HEK293 (cell line): ENCODE measurements at regions not wholly inside any gene's neighbourhood (a gene's known extent, or its start where the extent isn't known, plus 50 kb on each side); places are given as distances from the start of the nearest gene placed in this dataset.

Experiments
- CTCF ChIA-PET: fragments of 350-600 bp; formaldehyde crosslinking; extraction: SDS; loops from one replicate; lab custom pipeline; 2021; ENCODE audit warnings: antibody characterized with exemption; lab: Yijun Ruan, JAX
- POLR2A ChIA-PET: fragments of 300-600 bp; formaldehyde crosslinking; extraction: SDS; loops from one replicate; lab custom pipeline; 2020; ENCODE audit warnings: antibody characterized with exemption, inconsistent platforms; lab: Yijun Ruan, JAX
- H3K27ac ChIP-seq: fragments of 200-500 bp; sonication (Bioruptor generic); 2 replicates; pipeline ENCODE4 v1.5.1; 2014; ENCODE audit warnings: low read depth, low read length, control low read depth, inconsistent platforms; ENCODE audit errors: extremely low read depth
- H3K36me3 ChIP-seq, 2 experiments: fragments of 200-500 bp in 1 of 2; sonication (Bioruptor generic) in 1 of 2; 1 replicate in 1 of 2; 2 replicates in 1 of 2; pipeline ENCODE4 v1.5.1; 2014 to 2017; ENCODE audit warnings: inconsistent platforms in 2 of 2, low read length in 2 of 2; ENCODE audit not compliant: control insufficient read depth in 2 of 2, insufficient read depth in 1 of 2
- H3K4me1 ChIP-seq: fragments of 200-500 bp; sonication (Bioruptor generic); 2 replicates; pipeline ENCODE4 v1.5.1; 2014; ENCODE audit warnings: mild to moderate bottlenecking, low read length, inconsistent platforms; ENCODE audit not compliant: control insufficient read depth, insufficient read depth
- H3K4me3 ChIP-seq: 2 replicates; pipeline ENCODE4 v1.5.1; 2011; ENCODE audit warnings: low read depth, mild to moderate bottlenecking, control low read depth, low read length, moderate library complexity
- H3K9me3 ChIP-seq: fragments of 200-500 bp; sonication (Bioruptor generic); 2 replicates; pipeline ENCODE4 v1.5.1; 2014; ENCODE audit warnings: low read depth, low read length, inconsistent platforms; ENCODE audit not compliant: control insufficient read depth, insufficient read depth
- ATF2 ChIP-seq: fragments of 450-650 bp; formaldehyde crosslinking; IDR thresholded peaks from 2 replicates; pipeline ENCODE4 v1.5.1; 2016; ENCODE audit warnings: missing biosample characterization, missing genetic modification characterization, low read depth
- FEZF1 ChIP-seq: fragments of 450-650 bp; formaldehyde crosslinking; IDR thresholded peaks from 2 replicates; pipeline ENCODE4 v1.5.1; 2016; ENCODE audit warnings: missing biosample characterization, missing genetic modification characterization
- KLF16 ChIP-seq: fragments of 450-650 bp; formaldehyde crosslinking; IDR thresholded peaks from 2 replicates; pipeline ENCODE4 v1.5.1; 2017; ENCODE audit warnings: missing biosample characterization, missing genetic modification characterization
- KLF17 ChIP-seq: fragments of 450-650 bp; formaldehyde crosslinking; IDR thresholded peaks from 2 replicates; pipeline ENCODE4 v1.5.1; 2016; ENCODE audit warnings: missing biosample characterization, missing genetic modification characterization
- OVOL3 ChIP-seq: fragments of 450-650 bp; formaldehyde crosslinking; IDR thresholded peaks from 2 replicates; pipeline ENCODE4 v1.5.1; 2016; ENCODE audit warnings: missing biosample characterization, missing genetic modification characterization
- SP3 ChIP-seq: fragments of 450-650 bp; formaldehyde crosslinking; IDR thresholded peaks from 2 replicates; pipeline ENCODE4 v1.5.1; 2016; ENCODE audit warnings: missing biosample characterization, missing genetic modification characterization
- SP7 ChIP-seq: fragments of 450-650 bp; formaldehyde crosslinking; IDR thresholded peaks from 2 replicates; pipeline ENCODE4 v1.5.1; 2016; ENCODE audit warnings: missing biosample characterization, missing genetic modification characterization
- ZBTB1 ChIP-seq: fragments of 450-650 bp; formaldehyde crosslinking; IDR thresholded peaks from 2 replicates; pipeline ENCODE4 v1.5.1; 2016; ENCODE audit warnings: missing biosample characterization, missing genetic modification characterization
- ZBTB44 ChIP-seq: fragments of 450-650 bp; IDR thresholded peaks from 2 replicates; pipeline ENCODE4 v1.5.1; 2018; ENCODE audit warnings: missing biosample characterization, mild to moderate bottlenecking, missing genetic modification characterization
- ZNF112 ChIP-seq: fragments of 450-650 bp; formaldehyde crosslinking; IDR thresholded peaks from 2 replicates; pipeline ENCODE4 v1.5.0; 2017; ENCODE audit warnings: missing biosample characterization, missing genetic modification characterization
- ZNF138 ChIP-seq: fragments of 450-650 bp; formaldehyde crosslinking; IDR thresholded peaks from 2 replicates; pipeline ENCODE4 v1.5.1; 2016; ENCODE audit warnings: missing biosample characterization, missing genetic modification characterization, borderline replicate concordance
- ZNF146 ChIP-seq: fragments of 450-650 bp; formaldehyde crosslinking; IDR thresholded peaks from 2 replicates; pipeline ENCODE4 v1.5.1; 2016; ENCODE audit warnings: missing biosample characterization, missing genetic modification characterization
- ZNF148 ChIP-seq: fragments of 450-650 bp; formaldehyde crosslinking; IDR thresholded peaks from 2 replicates; pipeline ENCODE4 v1.5.0; 2017; ENCODE audit warnings: missing biosample characterization, missing genetic modification characterization, borderline replicate concordance
- ZNF19 ChIP-seq: fragments of 450-650 bp; formaldehyde crosslinking; IDR thresholded peaks from 2 replicates; pipeline ENCODE4; 2016; ENCODE audit warnings: missing biosample characterization, missing genetic modification characterization, low read depth
- ZNF248 ChIP-seq: fragments of 450-650 bp; formaldehyde crosslinking; IDR thresholded peaks from 2 replicates; pipeline ENCODE4 v1.5.1; 2017; ENCODE audit warnings: missing biosample characterization, missing genetic modification characterization
- ZNF302 ChIP-seq: fragments of 450-650 bp; formaldehyde crosslinking; IDR thresholded peaks from 2 replicates; pipeline ENCODE4 v1.5.1; 2016; ENCODE audit warnings: missing biosample characterization, missing genetic modification characterization, low read depth
- ZNF514 ChIP-seq: fragments of 450-650 bp; formaldehyde crosslinking; IDR thresholded peaks from 2 replicates; pipeline ENCODE4 v1.5.1; 2016; ENCODE audit warnings: missing biosample characterization, missing genetic modification characterization
- ZNF529 ChIP-seq: fragments of 450-650 bp; formaldehyde crosslinking; IDR thresholded peaks from 2 replicates; pipeline ENCODE4 v1.5.1; 2017; ENCODE audit warnings: missing genetic modification characterization, missing biosample characterization; ENCODE audit not compliant: insufficient replicate concordance
- ZNF549 ChIP-seq: fragments of 450-650 bp; IDR thresholded peaks from 2 replicates; pipeline ENCODE4 v1.5.1; 2018; ENCODE audit warnings: missing biosample characterization, missing genetic modification characterization, mild to moderate bottlenecking, inconsistent platforms, moderate library complexity
- ZNF624 ChIP-seq: fragments of 450-650 bp; formaldehyde crosslinking; IDR thresholded peaks from 2 replicates; pipeline ENCODE4 v1.5.1; 2017; ENCODE audit warnings: missing biosample characterization, missing genetic modification characterization
- ZNF639 ChIP-seq: fragments of 450-650 bp; formaldehyde crosslinking; IDR thresholded peaks from 2 replicates; pipeline ENCODE4 v1.5.1; 2016; ENCODE audit warnings: missing biosample characterization, missing genetic modification characterization
- ZNF792 ChIP-seq: fragments of 450-650 bp; formaldehyde crosslinking; IDR thresholded peaks from 2 replicates; pipeline ENCODE4 v1.5.1; 2016; ENCODE audit warnings: missing biosample characterization, missing genetic modification characterization
- ZNF843 ChIP-seq: fragments of 450-650 bp; formaldehyde crosslinking; IDR thresholded peaks from 2 replicates; pipeline ENCODE4 v1.5.1; 2016; ENCODE audit warnings: missing biosample characterization, missing genetic modification characterization

GRCh38 chr6:169931261-169931660, 179.8 kb downstream of the ERMARD start (continued):
- no peak for TF ChIP-seq ZNF146 (tag by site-specific recombination)

- Histone ChIP-seq H3K9me3 (no peaks in the 10 kb centered on the region), H3K36me3 (no peaks in the 10 kb centered on the region), H3K27ac (no peak overlapping the region), H3K4me3 (no peak overlapping the region), H3K4me1 (no peaks in the 10 kb centered on the region)
- POLR2A ChIA-PET, result no interaction called here
- no peak for TF ChIP-seq ZBTB1 (tag by site-specific recombination)
- no peak for TF ChIP-seq OVOL3
- TF ChIP-seq ATF2, result no peak
- TF ChIP-seq ZNF138 (tag by site-specific recombination), result no peak
- no peak for TF ChIP-seq ZNF792 (tag by site-specific recombination)
- CTCF ChIA-PET, result interaction anchor here (0.6 kb wide), 1 partner anchor 13 kb away, joined by 3 read pairs; no protein-coding TSS in a partner anchor
Observed at GRCh38 chr6:169930799-169931198, 179.4 kb downstream of the ERMARD start.

GRCh38 chr6:169927711-169928110, 176.3 kb downstream of the ERMARD start:
- no peaks in the 10 kb centered on the region for H3K9me3 ChIP-seq
- H3K27ac ChIP-seq, result no peak overlapping the region
- H3K36me3 ChIP-seq, result no peaks in the 10 kb centered on the region
- ChIA-PET CTCF (no interaction called here), POLR2A (no interaction called here)
- no peak for TF ChIP-seq ZNF248 (tag by site-specific recombination)
- TF ChIP-seq ZNF19 (tag by site-specific recombination), result no peak
- TF ChIP-seq ZNF529 (tag by site-specific recombination), result no peak
- no peak for TF ChIP-seq FEZF1
- no peak for TF ChIP-seq ZNF514
- no peak for TF ChIP-seq ZNF843 (tag by site-specific recombination)
- no peak for TF ChIP-seq ZNF624 (tag by site-specific recombination)
- no peak for TF ChIP-seq ZNF302 (tag by site-specific recombination)
- no peak overlapping the region for H3K4me3 ChIP-seq
- H3K4me1 ChIP-seq, result no peaks in the 10 kb centered on the region

GRCh38 chr6:169926617-169927417, 175.4 kb downstream of the ERMARD start:
- POLR2A ChIA-PET, result no interaction called here
- TF ChIP-seq ZNF639 (tag by site-specific recombination), result no peak
- TF ChIP-seq SP7 (tag by site-specific recombination), result no peak
- no peak for TF ChIP-seq SP3 (tag by site-specific recombination)
- TF ChIP-seq ZNF302 (tag by site-specific recombination), result no peak
- no peak for TF ChIP-seq ZNF549 (tag by site-specific recombination)
- no peak for TF ChIP-seq KLF17 (tag by site-specific recombination)
- TF ChIP-seq ZBTB44, result no peak
- no peak for TF ChIP-seq ZNF148 (tag by site-specific recombination)
- TF ChIP-seq KLF16, result no peak
- TF ChIP-seq ZNF112 (tag by site-specific recombination), result no peak

More at GRCh38 chr6:169926617-169927417, 175.4 kb downstream of the ERMARD start:
- Histone ChIP-seq H3K4me3 (no peak overlapping the region), H3K4me1 (no peaks in the 10 kb centered on the region), H3K36me3 (no peaks in the 10 kb centered on the region), H3K27ac (no peak overlapping the region), H3K9me3 (no peaks in the 10 kb centered on the region)
- CTCF ChIA-PET, result interaction anchor here (0.6 kb wide), 1 partner anchor 19 kb away, joined by 3 read pairs; no protein-coding TSS in a partner anchor
